GM12878 (cell line): ENCODE measurements at regions not wholly inside any gene's neighbourhood (a gene's known extent, or its start where the extent isn't known, plus 50 kb on each side); places are given as distances from the start of the nearest gene placed in this dataset.

Experiments used
- ATAC-seq: fragments of 200-7000 bp; cut with Tn5 transposase; 3 replicates; pipeline ENCODE4 v1.9.1; 2020; ENCODE audit warnings: mild to moderate bottlenecking, moderate library complexity
- BruUV-seq: library from RNA; stranded (reverse); fragments of 400-500 nt; replicated peaks from 2 replicates; lab custom pipeline; 2021; lab: Mats Ljungman, UMichigan
- CTCF ChIA-PET: fragments of 300-600 bp; sonication (Branson Sonifier 250); formaldehyde crosslinking; extraction: SDS; loops from one replicate; lab custom pipeline; 2021; ENCODE audit warnings: inconsistent platforms; lab: Yijun Ruan, JAX
- POLR2A ChIA-PET: fragments of 350-600 bp; formaldehyde crosslinking; extraction: SDS; loops from one replicate; lab custom pipeline; 2021; ENCODE audit warnings: inconsistent platforms; lab: Charles Lee
- RAD21 ChIA-PET: fragments of 300-600 bp; sonication (Branson Sonifier 250); formaldehyde crosslinking; loops from one replicate; lab custom pipeline; 2023; ENCODE audit warnings: antibody characterized with exemption; ENCODE audit not compliant: unreplicated experiment; lab: Charles Lee
- SMC1A ChIA-PET: fragments of 300-600 bp; sonication (Branson Sonifier 250); formaldehyde crosslinking; loops from one replicate; lab custom pipeline; 2023; ENCODE audit not compliant: unreplicated experiment, uncharacterized antibody; lab: Charles Lee
- DNase-seq: peaks from one replicate; pipeline ENCODE4 v3.0.0-alpha.2; 2011; ENCODE audit warnings: low read depth, low spot score
- FAIRE-seq: peaks from 3 replicates; lab custom pipeline; 2011; peaks lifted over from hg19 to GRCh38; lab: Jason Lieb, UNC
- H2AFZ ChIP-seq: 2 replicates; pipeline ENCODE4 v1.6.0; 2011; ENCODE audit warnings: low read depth, low read length, control low read depth; ENCODE audit not compliant: control insufficient read depth
- H3K27ac ChIP-seq: 2 replicates; pipeline ENCODE4 v1.5.1; 2011; ENCODE audit warnings: control low read depth; ENCODE audit not compliant: control insufficient read depth, insufficient read depth
- H3K27me3 ChIP-seq, 2 experiments: replicated peaks in 1 of 2; 2 replicates each; pipeline versions ENCODE4 v1.6.0 to v1.6.1; 2011; ENCODE audit warnings: low read length in 1 of 2; ENCODE audit not compliant: control insufficient read depth in 2 of 2, insufficient read depth in 2 of 2
- H3K36me3 ChIP-seq, 2 experiments: 2 replicates each; pipeline ENCODE4 v1.5.1; 2011; ENCODE audit warnings: low read length in 1 of 2; ENCODE audit not compliant: control insufficient read depth in 2 of 2, insufficient read depth in 2 of 2
- H3K4me1 ChIP-seq: 2 replicates; pipeline ENCODE4 v1.6.1; 2011; ENCODE audit warnings: mild to moderate bottlenecking, low read length, moderate library complexity, mixed read lengths; ENCODE audit not compliant: control insufficient read depth, insufficient read depth
- H3K4me2 ChIP-seq: 2 replicates; pipeline ENCODE4 v1.6.0; 2011; ENCODE audit warnings: control low read depth; ENCODE audit not compliant: control insufficient read depth, insufficient read depth
- H3K4me3 ChIP-seq: fragments of 200-600 bp; sonication (generic); 2 replicates; pipeline ENCODE4 v1.5.1; 2016
- H3K79me2 ChIP-seq: 2 replicates; pipeline ENCODE4 v1.6.0; 2011; ENCODE audit warnings: low read length; ENCODE audit not compliant: control insufficient read depth, insufficient read depth
- H3K9ac ChIP-seq: 2 replicates; pipeline ENCODE4 v1.8.0; 2011; ENCODE audit warnings: low read length, control low read depth, mixed read lengths; ENCODE audit not compliant: control insufficient read depth, insufficient read depth
- H3K9me3 ChIP-seq: replicated peaks from 3 replicates; pipeline ENCODE4 v1.5.1; 2011; ENCODE audit warnings: mild to moderate bottlenecking, low read length; ENCODE audit not compliant: control insufficient read depth, insufficient read depth
- H4K20me1 ChIP-seq: 2 replicates; pipeline ENCODE4 v1.6.0; 2011; ENCODE audit not compliant: control insufficient read depth, insufficient read depth
- BCL3 ChIP-seq: IDR thresholded peaks from 2 replicates; pipeline ENCODE4 v1.6.1; 2011; ENCODE audit warnings: borderline replicate concordance, low read depth, mild to moderate bottlenecking, moderate library complexity, low read length; ENCODE audit not compliant: insufficient read depth, poor library complexity, severe bottlenecking
- CBX5 ChIP-seq: sonication (generic); IDR thresholded peaks from 2 replicates; pipeline ENCODE4 v1.6.1; 2016; ENCODE audit warnings: low read depth, moderate library complexity, mild to moderate bottlenecking, inconsistent platforms
- E2F4 ChIP-seq: IDR thresholded peaks from 2 replicates; pipeline ENCODE4 v1.6.1; 2012; ENCODE audit warnings: low read depth, low read length, improper control_type of control experiment
- EZH2 ChIP-seq: IDR thresholded peaks from 2 replicates; pipeline ENCODE4 v1.6.1; 2012; ENCODE audit warnings: low read depth, mild to moderate bottlenecking, control low read depth, inconsistent platforms, low read length, borderline replicate concordance; ENCODE audit not compliant: control insufficient read depth
- HCFC1 ChIP-seq: fragments of 150-350 bp; IDR thresholded peaks from 2 replicates; pipeline ENCODE4 v1.6.1; 2014; ENCODE audit warnings: low read length
- IRF4 ChIP-seq: IDR thresholded peaks from 2 replicates; pipeline ENCODE4 v1.6.1; 2011; ENCODE audit warnings: low read depth, low read length
- KLF5 ChIP-seq: fragments of 450-650 bp; IDR thresholded peaks from 2 replicates; pipeline ENCODE4 v1.6.1; 2014; ENCODE audit warnings: mild to moderate bottlenecking; ENCODE audit not compliant: partially characterized antibody
- NFXL1 ChIP-seq: fragments of 450-650 bp; IDR thresholded peaks from 2 replicates; pipeline ENCODE4 v1.6.1; 2017; ENCODE audit warnings: antibody characterized with exemption, mild to moderate bottlenecking, borderline replicate concordance
- NFYA ChIP-seq: IDR thresholded peaks from 2 replicates; pipeline ENCODE4 v1.6.1; 2011; ENCODE audit warnings: low read depth, mild to moderate bottlenecking, low read length, improper control_type of control experiment, borderline replicate concordance
- RFX5 ChIP-seq: IDR thresholded peaks from 2 replicates; pipeline ENCODE4 v1.6.1; 2011; ENCODE audit warnings: low read depth, low read length, improper control_type of control experiment
- SMARCA5 ChIP-seq: fragments of 450-650 bp; IDR thresholded peaks from 2 replicates; pipeline ENCODE4 v1.6.1; 2017; ENCODE audit warnings: mild to moderate bottlenecking
- SMC3 ChIP-seq: IDR thresholded peaks from 2 replicates; pipeline ENCODE4 v1.6.1; 2011; ENCODE audit warnings: low read length, improper control_type of control experiment, borderline replicate concordance
- TBL1XR1 ChIP-seq: IDR thresholded peaks from 2 replicates; pipeline ENCODE4 v1.6.1; 2012; ENCODE audit warnings: low read depth, low read length, improper control_type of control experiment
- YBX1 ChIP-seq: fragments of 450-650 bp; IDR thresholded peaks from 2 replicates; pipeline ENCODE4 v1.6.1; 2016; ENCODE audit warnings: antibody characterized with exemption
- ZNF24 ChIP-seq: fragments of 450-650 bp; IDR thresholded peaks from 2 replicates; pipeline ENCODE4 v1.6.1; 2017; ENCODE audit warnings: antibody characterized with exemption, mild to moderate bottlenecking
- WGBS: methylation state at CpG from one replicate; pipeline ENCODE4 v1.1.6; 2016; ENCODE audit warnings: low lambda C conversion rate; ENCODE audit not compliant: insufficient replicate concordance, insufficient coverage; ENCODE audit errors: missing lambda C conversion rate; 5-methylcytosine and 5-hydroxymethylcytosine counted together
- in situ Hi-C: fragments of 300-500 bp; cut with MboI; formaldehyde crosslinking; loops from 9 replicates; pipeline ENCODE4 v1.14.3; 2018; ENCODE audit warnings: mixed read lengths
- intact Hi-C: fragments of 100-400 bp; cut with micrococcal nuclease; formaldehyde crosslinking; loops from one replicate; pipeline ENCODE4 v1.14.2; 2022; ENCODE audit not compliant: unreplicated experiment

- no peak for FAIRE-seq
- Histone ChIP-seq H3K9ac (no peak overlapping the region), H3K27me3 (no peaks in the 10 kb centered on the region), H2AFZ (no peak overlapping the region), H3K4me3 (no peak overlapping the region), H3K4me2 (no peak overlapping the region), H3K4me1 (no peaks in the 10 kb centered on the region)
- in situ Hi-C loops, result no loop called here
- CTCF ChIA-PET, result interaction anchor here (0.8 to 1.5 kb wide), 6 partner anchors 12 to 241 kb away, joined by 3 to 4 read pairs (median 3); no protein-coding TSS in a partner anchor
- no TSS peak for BruUV-seq
- no peak for DNase-seq
- SMC1A ChIA-PET, result interaction anchor here (1.2 to 1.7 kb wide), 2 partner anchors 9 to 54 kb away, joined by 3 to 7 read pairs; no protein-coding TSS in a partner anchor
- 73% methylated on average over 6 of the region's 6 CpGs for WGBS
- TF ChIP-seq ZNF24 (no peak), TBL1XR1 (no peak), SMC3 (no peak), EZH2 (no peak), E2F4 (no peak), BCL3 (no peak), KLF5 (no peak), CBX5 (no peak), HCFC1 (no peak), IRF4 (no peak), NFXL1 (no peak), SMARCA5 (no peak), YBX1 (no peak), NFYA (no peak), RFX5 (no peak)
- TF ChIP-seq, all 136 proteins: peak for 0
- H3K27ac ChIP-seq, result no peak overlapping the region
- H3K36me3 ChIP-seq, result no peaks in the 10 kb centered on the region
- no peak for ATAC-seq
- H3K79me2 ChIP-seq, result no peaks in the 10 kb centered on the region
- ChIA-PET POLR2A (no interaction called here), RAD21 (interaction anchor here (1.2 kb wide), 1 partner anchor 12 kb away, joined by 4 read pairs; no protein-coding TSS in a partner anchor)
- intact Hi-C loops, result no loop called here
- no peaks in the 10 kb centered on the region for H4K20me1 ChIP-seq
- no peaks in the 10 kb centered on the region for H3K9me3 ChIP-seq
These were observed 330.4 kb upstream of the PROK2 start for GRCh38 chr3:72115307-72115706.
